Stomach (tissue), 8 donors: ENCODE measurements at regions not wholly inside any gene's neighbourhood (a gene's known extent, or its start where the extent isn't known, plus 50 kb on each side); places are given as distances from the start of the nearest gene placed in this dataset.

Source experiments
- DNase-seq, 2 donors: peaks; one replicate each; pipeline versions ENCODE4 v3.0.0 to v3.0.0-alpha.2; 2013 to 2019
- H3K27ac ChIP-seq, 5 donors: fragments of 200-600 bp in 4 of 5; sonication (generic) in 4 of 5; one replicate each; pipeline ENCODE4 v1.5.1; 2013 to 2019; ENCODE audit warnings: mild to moderate bottlenecking in 1 of 5, moderate library complexity in 1 of 5
- H3K27me3 ChIP-seq, 3 donors: fragments of 200-600 bp; sonication (generic); one replicate each; pipeline ENCODE4 v1.5.1; 2017 to 2019; ENCODE audit warnings: mixed run types in 1 of 3
- H3K36me3 ChIP-seq, 4 donors: fragments of 200-600 bp; sonication (generic); 1 replicate in 3 of 4; 2 replicates in 1 of 4; pipeline ENCODE4 v1.5.1; 2016 to 2019
- H3K4me1 ChIP-seq, 4 donors: fragments of 200-600 bp; sonication (generic); one replicate each; pipeline ENCODE4 v1.5.1; 2016 to 2019
- H3K4me3 ChIP-seq, 4 donors: fragments of 200-600 bp; sonication (generic) in 3 of 4; one replicate each; pipeline ENCODE4 v1.5.1; 2016 to 2019; ENCODE audit warnings: mild to moderate bottlenecking in 1 of 4
- H3K9me3 ChIP-seq, 4 donors: fragments of 200-600 bp; sonication (generic); one replicate each; pipeline ENCODE4 v1.5.1; 2016 to 2019
- EP300 ChIP-seq: sonication (generic); formaldehyde crosslinking; IDR thresholded peaks from one replicate; pipeline ENCODE4 v1.6.1; 2017; ENCODE audit warnings: antibody characterized with exemption
- POLR2A ChIP-seq, 4 donors: fragments of 450-650 bp; IDR thresholded peaks; one replicate each; pipeline ENCODE4 v1.6.1; 2016; ENCODE audit warnings: antibody characterized with exemption in 4 of 4, control low read depth in 2 of 4, mild to moderate bottlenecking in 1 of 4, moderate library complexity in 1 of 4
- POLR2AphosphoS5 ChIP-seq, 3 donors: sonication (generic); formaldehyde crosslinking; IDR thresholded peaks; one replicate each; pipeline ENCODE4 v1.6.1; 2016; ENCODE audit warnings: antibody characterized with exemption in 3 of 3
- WGBS, 5 donors: extraction: QIAGEN DNeasy Blood & Tissue Kit in 3 of 5; methylation state at CpG; one replicate each; pipeline versions ENCODE4 v1.1.5 to v1.1.7; 2013 to 2018; 5-methylcytosine and 5-hydroxymethylcytosine counted together
- intact Hi-C: fragments of 100-400 bp; cut with DNase I; formaldehyde crosslinking; loops from one replicate; pipeline ENCODE4 v1.15.1; 2023; ENCODE audit warnings: low total_unique reads
- TF ChIP-seq, protein P1 (sequence below), 7 experiments: fragments of 450-650 bp in 4 of 7; fragments of 200-600 bp in 3 of 7; sonication (generic) in 3 of 7; IDR thresholded peaks; one replicate each; pipeline ENCODE4 v1.5.1; 2016 to 2019; ENCODE audit warnings: antibody characterized with exemption in 7 of 7, control low read depth in 2 of 7, mild to moderate bottlenecking in 1 of 7
- donor health status: healthy with polysubstance abuse.
- donor health status: Bipolar disorder and iron deficiency.
- donor health status: healthy.

DNA sequence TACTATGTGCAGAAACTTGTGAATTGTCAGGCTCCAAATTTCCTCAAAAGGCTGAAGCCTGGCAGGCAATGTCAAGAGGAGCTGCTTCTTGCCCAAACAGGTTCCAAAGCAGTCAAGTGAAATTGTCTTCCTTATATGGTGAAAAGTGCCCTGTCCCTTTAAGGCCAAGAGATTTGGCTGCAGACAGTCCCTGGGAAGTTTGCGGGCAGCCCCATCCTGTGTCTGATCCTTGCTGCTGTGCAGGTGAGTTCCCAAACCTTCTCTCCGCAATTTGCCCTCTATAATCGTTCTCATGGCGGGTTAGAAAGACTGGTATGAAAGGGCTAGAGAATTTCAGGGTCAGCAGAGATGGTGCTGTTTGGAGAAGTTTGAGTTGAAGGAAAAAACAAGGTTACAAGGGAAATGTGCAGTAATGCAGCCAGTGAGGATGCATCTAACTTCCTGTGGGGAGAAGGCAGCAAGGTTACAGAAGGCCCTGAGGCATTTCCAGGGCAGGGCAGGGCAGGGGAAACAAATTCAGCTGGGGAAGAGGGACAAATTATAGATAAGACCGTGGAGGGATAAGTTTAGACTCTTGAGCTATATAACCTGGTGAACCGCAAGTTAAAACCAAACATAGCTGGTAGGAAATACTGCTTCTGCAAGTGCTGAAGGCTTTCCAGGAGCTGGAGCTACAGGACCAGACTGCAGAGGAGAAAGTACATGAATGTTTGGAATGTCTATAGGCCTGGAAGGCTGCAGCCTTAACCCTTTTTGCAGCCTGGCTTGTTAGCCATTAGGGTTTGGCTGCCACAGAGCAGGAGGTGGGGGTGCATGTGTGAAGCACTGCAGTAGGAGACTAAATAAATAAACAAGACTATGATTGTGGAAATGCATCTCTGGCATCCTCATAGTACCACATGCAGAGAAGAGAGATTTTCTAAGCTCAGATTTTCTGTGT lies 256.2 kb upstream of the IL12A start:
- H3K9me3 ChIP-seq, result no peaks in the 10 kb centered on the region
- intact Hi-C loops, result no loop called here
- H3K27me3 ChIP-seq, result peaks cover 0 to 3% (median 0%) of the 10 kb centered on the region in 3 donors
- TF ChIP-seq POLR2A (IDR thresholded peaks at IDR 0.05), result no peak
- no peak for TF ChIP-seq EP300
- no peak for TF ChIP-seq POLR2AphosphoS5 (IDR thresholded peaks at IDR 0.05)
- TF ChIP-seq, protein P1, sequence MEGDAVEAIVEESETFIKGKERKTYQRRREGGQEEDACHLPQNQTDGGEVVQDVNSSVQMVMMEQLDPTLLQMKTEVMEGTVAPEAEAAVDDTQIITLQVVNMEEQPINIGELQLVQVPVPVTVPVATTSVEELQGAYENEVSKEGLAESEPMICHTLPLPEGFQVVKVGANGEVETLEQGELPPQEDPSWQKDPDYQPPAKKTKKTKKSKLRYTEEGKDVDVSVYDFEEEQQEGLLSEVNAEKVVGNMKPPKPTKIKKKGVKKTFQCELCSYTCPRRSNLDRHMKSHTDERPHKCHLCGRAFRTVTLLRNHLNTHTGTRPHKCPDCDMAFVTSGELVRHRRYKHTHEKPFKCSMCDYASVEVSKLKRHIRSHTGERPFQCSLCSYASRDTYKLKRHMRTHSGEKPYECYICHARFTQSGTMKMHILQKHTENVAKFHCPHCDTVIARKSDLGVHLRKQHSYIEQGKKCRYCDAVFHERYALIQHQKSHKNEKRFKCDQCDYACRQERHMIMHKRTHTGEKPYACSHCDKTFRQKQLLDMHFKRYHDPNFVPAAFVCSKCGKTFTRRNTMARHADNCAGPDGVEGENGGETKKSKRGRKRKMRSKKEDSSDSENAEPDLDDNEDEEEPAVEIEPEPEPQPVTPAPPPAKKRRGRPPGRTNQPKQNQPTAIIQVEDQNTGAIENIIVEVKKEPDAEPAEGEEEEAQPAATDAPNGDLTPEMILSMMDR (IDR thresholded peaks at IDR 0.05), result no peak
- DNase-seq, result peak in 1 of 2 donors; percentile 32
- WGBS, 5 donors, result 26 to 36% (median 30%) methylated on average over 6 of the region's 6 CpGs
- no peaks in the 10 kb centered on the region for H3K36me3 ChIP-seq
- peak overlapping the region in 1 of 5 donors; percentile 69 for H3K27ac ChIP-seq
- H3K4me3 ChIP-seq, result peak overlapping the region in 3 of 4 donors; percentile 12 to 21 (median 19)
- peaks cover 0 to 16% (median 6%) of the 10 kb centered on the region in 4 donors for H3K4me1 ChIP-seq

DNA sequence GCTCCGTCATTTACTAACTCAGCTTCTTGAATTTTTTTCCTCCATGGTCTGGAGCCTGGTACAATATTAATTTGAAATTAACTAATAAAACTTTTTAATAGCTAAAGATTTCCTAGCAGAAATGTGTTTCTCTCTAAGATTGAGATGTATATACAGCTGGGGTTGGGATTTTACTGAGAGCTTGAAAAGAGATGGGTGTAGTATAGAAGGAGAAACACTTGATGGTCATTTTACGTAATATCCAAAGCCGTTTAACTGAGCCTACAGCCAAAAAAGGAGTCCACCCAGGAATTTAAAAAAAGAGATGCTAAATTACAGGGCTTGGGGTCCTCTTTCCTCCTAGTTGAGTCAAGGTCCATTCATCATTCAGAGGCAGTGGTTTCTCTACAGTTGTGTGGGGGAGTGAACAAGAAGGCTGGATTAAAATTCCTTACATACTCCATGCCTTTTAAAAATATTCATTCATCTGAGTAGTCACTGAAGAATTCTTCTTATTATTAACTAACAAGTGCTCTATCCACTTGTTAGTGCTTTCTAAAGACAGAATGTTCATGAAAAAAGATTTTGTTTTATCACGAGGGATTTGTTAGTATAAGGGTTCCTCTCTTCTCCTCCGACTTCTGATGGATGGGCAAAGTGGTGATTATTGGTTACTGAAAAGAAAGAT lies 255.3 kb upstream of the IL12A start:
- TF ChIP-seq EP300 (no peak), POLR2A (IDR thresholded peaks at IDR 0.05) (no peak), POLR2AphosphoS5 (IDR thresholded peaks at IDR 0.05) (no peak)
- TF ChIP-seq, protein P1 (IDR thresholded peaks at IDR 0.05), result no peak
- Histone ChIP-seq H3K9me3 (no peaks in the 10 kb centered on the region), H3K27ac (peak overlapping the region in 2 of 5 donors; percentile 9 to 69), H3K4me1 (peaks cover 0 to 16% (median 6%) of the 10 kb centered on the region in 4 donors), H3K36me3 (no peaks in the 10 kb centered on the region), H3K4me3 (peak overlapping the region in 1 of 4 donors; percentile 19), H3K27me3 (peaks cover 0 to 3% (median 0%) of the 10 kb centered on the region in 3 donors)
- intact Hi-C loops, result no loop called here
- 60 to 73% (median 64%) methylated on average over 5 of the region's 5 CpGs for whole genome bisulfite sequencing, 5 donors
- DNase-seq, result peak in 1 of 2 donors; percentile 36

DNA sequence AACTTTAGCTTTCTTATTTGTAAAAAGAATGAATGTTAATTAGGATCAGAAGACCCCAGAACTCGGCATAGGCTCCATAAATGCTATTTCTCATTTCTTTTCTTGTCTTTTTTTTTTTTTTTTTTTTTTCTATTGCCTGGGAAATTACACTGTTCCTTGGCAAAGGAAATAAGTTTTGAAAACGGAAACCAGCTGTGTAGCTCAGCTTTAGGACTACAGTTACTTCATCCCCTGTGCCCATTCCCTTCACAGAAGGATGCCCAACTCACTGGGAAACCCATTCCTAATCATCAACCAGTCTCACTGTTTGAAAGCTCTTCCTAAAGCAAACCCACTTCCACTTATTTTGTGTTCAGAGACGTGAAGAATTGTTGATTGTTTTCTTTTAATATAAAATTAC lies 254.0 kb upstream of the IL12A start:
- DNase-seq, result no peak
- Histone ChIP-seq H3K36me3 (no peaks in the 10 kb centered on the region), H3K27ac (no peak overlapping the region), H3K9me3 (no peaks in the 10 kb centered on the region), H3K4me3 (no peak overlapping the region), H3K27me3 (peaks cover 0 to 3% (median 0%) of the 10 kb centered on the region in 3 donors), H3K4me1 (peaks cover 0 to 16% (median 6%) of the 10 kb centered on the region in 4 donors)
- intact Hi-C loops, result no loop called here
- TF ChIP-seq POLR2AphosphoS5 (IDR thresholded peaks at IDR 0.05) (no peak), POLR2A (IDR thresholded peaks at IDR 0.05) (no peak), EP300 (no peak)
- TF ChIP-seq, protein P1 (IDR thresholded peaks at IDR 0.05), result no peak
- WGBS, 5 donors, result 53 to 68% (median 59%) methylated on average over 3 of the region's 3 CpGs

DNA sequence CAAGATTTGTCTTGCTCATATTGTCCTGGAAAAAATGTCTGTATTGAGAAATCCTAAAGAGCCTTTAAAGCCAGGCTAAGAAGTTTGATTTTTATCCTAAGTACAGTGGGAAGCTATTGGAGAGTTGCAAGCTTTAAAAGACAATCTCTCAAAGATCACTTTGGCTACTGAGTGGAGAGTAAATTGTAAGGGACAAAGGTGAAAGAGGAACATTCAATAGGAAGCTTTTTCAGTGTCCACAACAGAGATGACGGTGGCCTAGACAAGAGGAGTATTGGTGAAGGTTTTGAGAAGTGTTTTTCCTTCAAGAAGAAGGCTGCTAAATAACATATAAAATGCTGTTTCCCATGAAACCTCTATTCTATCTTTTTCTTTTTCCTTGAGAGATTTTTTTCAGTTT lies 249.5 kb upstream of the IL12A start:
- no peak for TF ChIP-seq EP300
- H3K4me3 ChIP-seq, result no peak overlapping the region
- no peak for DNase-seq
- no peaks in the 10 kb centered on the region for H3K9me3 ChIP-seq
- no peaks in the 10 kb centered on the region for H3K4me1 ChIP-seq
- WGBS, 5 donors, result 80 to 91% (median 85%) methylated on average over 1 of the region's 1 CpG
- H3K36me3 ChIP-seq, result no peaks in the 10 kb centered on the region
- intact Hi-C loops, result no loop called here
- H3K27me3 ChIP-seq, result peaks cover 0 to 3% (median 0%) of the 10 kb centered on the region in 3 donors
- H3K27ac ChIP-seq, result no peak overlapping the region
